GM18511 (cell line): ENCODE measurements at regions not wholly inside any gene's neighbourhood (a gene's known extent, or its start where the extent isn't known, plus 50 kb on each side); places are given as distances from the start of the nearest gene placed in this dataset.

Experiments
- ATAC-seq: cut with Tn5 transposase; IDR thresholded peaks from one replicate; pipeline ENCODE4 v1.9.1; 2021; ENCODE audit warnings: mild to moderate bottlenecking, moderate library complexity; ENCODE audit not compliant: unreplicated experiment

GRCh38 chr2:41434991-41435390 is 612.8 kb upstream of the PKDCC start:
- ATAC-seq = no peak

DNA sequence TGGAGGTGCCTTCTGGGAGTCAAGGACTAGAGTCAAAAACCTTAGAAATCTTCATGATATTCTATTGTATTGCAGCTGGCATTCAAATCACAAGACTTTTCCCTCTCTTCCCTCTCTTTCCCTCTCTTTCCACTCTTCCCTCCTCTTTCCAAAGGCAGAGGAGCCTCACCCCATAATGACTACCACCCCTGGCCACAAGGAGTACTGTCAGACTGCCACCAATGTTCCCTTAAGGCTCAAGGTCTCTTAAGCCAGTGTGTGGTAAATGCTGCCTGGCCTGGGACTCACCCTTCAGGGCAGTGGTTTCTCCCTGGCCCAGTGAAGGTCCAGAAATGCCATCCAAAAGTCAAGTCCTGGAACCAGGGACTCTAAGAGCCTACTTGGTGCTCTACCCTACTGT is 605.9 kb upstream of the PKDCC start:
- no peak for ATAC-seq

GRCh38 chr2:41445865-41446264 is 602.0 kb upstream of the PKDCC start:
- no peak for ATAC-seq

- no peak for ATAC-seq
Observed at GRCh38 chr2:41446266-41446665, 601.6 kb upstream of the PKDCC start.

GRCh38 chr2:41448221-41448620 is 599.6 kb upstream of the PKDCC start:
- no peak for ATAC-seq

GRCh38 chr2:41457026-41457425 is 590.8 kb upstream of the PKDCC start:
- no peak for ATAC-seq

GRCh38 chr2:41460661-41461060 is 587.2 kb upstream of the PKDCC start:
- no peak for ATAC-seq

- ATAC-seq = no peak
Observed at GRCh38 chr2:41464395-41464794, 583.4 kb upstream of the PKDCC start.

DNA sequence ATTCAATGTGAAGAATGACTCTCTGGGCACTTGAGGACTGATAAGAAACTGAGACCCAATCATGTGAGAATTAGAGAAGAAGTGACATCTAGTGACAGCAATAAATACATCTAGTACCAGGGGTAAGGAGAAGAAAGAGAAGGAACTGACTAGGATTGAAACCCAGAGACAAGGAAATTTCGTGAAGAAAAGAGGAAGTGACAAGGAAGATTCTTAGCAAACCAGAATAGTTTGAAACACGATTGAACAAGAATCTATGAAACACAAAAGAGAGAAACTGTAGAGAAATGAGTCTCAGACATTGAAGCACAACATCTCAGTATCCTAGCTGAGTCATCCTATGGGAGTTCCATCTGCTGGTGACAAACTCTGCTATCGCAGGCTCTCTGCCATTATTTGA is 571.9 kb upstream of the PKDCC start:
- peak; percentile 56 for ATAC-seq

DNA sequence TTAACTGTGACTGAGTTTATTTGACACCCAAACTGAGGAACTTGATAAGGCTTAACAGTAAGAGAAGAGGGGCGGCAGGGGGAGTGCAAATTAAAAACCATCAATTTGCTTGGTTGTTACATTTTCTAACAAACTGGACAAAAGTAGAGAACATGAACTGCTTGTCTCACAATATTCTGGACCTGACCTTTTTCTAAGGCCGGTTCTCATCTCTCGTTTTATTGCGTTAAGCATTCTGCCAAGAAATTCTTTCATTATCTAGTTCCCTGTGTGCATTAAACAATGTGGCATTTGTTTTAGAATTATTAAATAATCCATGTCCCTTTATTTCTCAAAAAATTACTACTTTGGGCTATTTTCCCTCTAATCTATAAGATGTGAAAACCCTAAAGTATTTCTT is 565.2 kb upstream of the PKDCC start:
- ATAC-seq = no peak

GRCh38 chr2:41483226-41483625 is 564.6 kb upstream of the PKDCC start:
- no peak for ATAC-seq

- no peak for ATAC-seq
Observed at GRCh38 chr2:41483982-41484857, 563.6 kb upstream of the PKDCC start.

DNA sequence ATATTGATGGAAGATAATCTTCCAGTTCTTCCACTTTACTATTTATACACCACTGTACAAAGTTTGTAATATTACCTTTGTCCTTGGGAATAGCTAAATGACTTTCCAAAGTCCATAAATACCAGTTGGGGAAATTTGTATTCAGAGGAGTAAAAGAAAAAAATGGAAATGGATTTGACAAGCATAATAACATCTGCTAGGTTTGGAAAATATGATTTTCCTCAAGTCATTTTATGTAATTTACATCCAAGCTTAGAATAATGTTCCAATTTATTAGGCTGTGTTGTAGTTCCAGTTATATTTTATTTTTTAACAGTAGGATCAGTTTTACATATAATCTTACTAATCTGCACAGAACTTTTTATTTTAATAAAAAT is 563.0 kb upstream of the PKDCC start:
- no peak for ATAC-seq

DNA sequence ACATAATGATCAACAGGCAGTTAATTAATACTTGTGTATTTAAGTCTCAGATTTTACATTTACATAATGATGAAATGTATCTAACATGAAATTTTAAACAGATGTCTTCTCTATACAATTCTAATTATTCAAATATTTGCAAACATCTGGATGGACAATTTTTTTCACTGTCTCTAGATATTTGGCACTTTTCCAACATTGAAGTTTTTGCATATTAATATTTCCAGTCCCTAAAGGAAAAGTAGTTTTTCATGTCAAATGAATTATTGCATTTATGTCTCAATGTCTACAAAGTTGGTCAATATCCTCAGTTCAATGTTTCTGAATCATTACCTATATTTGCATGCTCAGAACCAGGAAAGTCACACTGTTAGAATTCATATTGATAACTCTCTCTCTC is 560.9 kb upstream of the PKDCC start:
- no peak for ATAC-seq

DNA sequence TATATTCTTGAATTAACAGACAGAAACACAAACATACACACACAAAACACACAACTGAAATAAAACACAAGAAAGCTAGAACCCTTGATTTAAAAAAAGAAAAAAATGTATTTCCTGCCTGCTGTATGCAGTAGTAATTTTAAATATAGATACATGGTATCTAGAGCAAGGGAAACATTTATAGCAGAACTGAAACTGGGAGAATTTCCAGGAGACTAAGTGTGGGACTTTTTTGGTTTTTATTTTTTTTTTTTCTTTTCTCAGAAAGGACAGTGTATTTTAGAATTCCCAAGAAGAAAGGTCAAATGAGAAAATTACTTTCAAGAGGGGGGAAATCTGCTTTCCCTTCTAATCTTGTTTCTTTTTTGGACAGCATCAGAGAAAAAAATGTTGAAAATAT is 558.9 kb upstream of the PKDCC start:
- no peak for ATAC-seq

GRCh38 chr2:41489638-41490037 is 558.2 kb upstream of the PKDCC start:
- ATAC-seq = no peak

DNA sequence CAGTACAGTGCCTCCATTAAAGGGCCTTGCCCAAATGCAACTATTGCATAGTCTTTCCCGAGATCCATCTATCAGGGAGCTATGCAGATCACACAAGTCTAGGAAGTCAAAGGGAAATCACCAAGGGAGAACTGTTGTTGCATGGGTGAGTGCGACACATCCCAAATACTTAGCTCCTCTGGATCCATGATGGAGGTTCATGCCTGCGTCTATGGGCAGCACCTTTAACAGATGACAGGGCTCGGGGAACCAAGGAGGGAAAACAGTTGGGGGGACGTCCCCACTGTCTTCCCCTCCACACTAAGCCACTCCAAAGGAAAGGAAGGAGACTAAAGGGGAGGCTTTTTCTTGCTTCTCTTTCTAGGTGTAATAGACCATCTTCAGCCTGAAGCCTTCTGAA is 552.8 kb upstream of the PKDCC start:
- ATAC-seq = no peak

- no peak for ATAC-seq
Observed at GRCh38 chr2:41496908-41497307, 550.9 kb upstream of the PKDCC start.

- no peak for ATAC-seq
Observed at GRCh38 chr2:41498781-41499180, 549.0 kb upstream of the PKDCC start.

DNA sequence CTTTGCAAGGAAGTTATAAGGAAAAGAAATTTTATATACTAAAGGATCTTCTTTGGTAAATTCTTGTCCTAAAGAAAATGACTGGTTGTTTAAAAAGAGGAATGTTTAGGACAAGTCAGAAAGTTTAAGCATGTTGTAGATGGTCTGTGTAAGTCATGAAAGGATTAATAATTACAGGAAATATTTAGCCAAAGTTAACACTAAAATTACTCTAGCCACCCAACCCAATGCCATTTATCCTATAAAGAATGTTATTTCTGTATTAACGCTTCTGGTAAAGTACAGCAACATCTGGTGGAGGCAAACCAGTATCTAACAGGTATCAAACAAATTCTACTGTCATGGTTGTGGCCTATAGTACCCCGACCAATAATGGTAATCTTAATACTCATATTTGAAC is 546.9 kb upstream of the PKDCC start:
- ATAC-seq = no peak

DNA sequence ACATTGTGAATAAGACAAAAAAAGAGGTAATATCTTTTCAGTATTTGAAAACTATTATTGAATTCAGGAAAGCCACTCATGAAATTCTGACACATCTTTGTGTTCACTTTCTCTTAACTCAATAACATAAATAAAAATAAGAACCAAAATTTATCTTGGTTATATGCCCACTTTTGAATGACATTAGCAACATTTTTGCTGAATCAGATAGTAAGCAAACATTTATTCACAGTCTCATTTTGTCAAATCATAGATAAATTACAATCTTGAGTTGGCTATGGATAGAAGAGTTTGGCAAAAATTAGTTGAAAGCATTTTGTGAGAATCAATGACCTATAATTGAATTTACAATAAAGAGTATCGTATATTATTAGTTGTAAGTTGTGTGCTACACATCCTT is 545.1 kb upstream of the PKDCC start:
- no peak for ATAC-seq

- ATAC-seq = no peak
Observed at GRCh38 chr2:41504532-41504931, 543.3 kb upstream of the PKDCC start.

DNA sequence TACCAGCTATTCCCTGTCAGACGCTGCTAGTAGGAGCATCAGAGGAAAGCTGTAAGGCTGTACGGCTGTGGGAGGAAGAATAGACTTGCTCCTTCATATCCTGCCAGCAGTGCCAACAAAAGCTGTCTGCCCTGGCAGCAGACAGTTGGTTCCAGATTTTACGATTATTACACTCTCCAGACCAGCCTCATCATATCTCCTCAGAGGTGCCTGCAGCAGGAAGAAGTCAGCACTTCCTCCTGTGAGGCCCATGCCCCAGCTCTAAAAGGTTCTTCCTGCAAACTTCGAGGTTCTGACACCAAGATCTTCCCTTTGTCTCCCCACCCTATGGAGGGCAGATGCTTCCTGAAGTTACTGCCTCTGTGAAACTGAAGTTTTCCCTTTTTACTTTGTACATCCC is 537.7 kb upstream of the PKDCC start:
- ATAC-seq = no peak
